Midbrain (tissue), 1 donor: ENCODE measurements at regions not wholly inside any gene's neighbourhood (a gene's known extent, or its start where the extent isn't known, plus 50 kb on each side); places are given as distances from the start of the nearest gene placed in this dataset.
"Not testable (repeated sequence)": the region's sequence is repeated elsewhere in the genome, so short reads cannot be mapped to it uniquely, and the experiment has no call there.

Source experiments
- DNase-seq: peaks from one replicate; lab custom pipeline; 2025; lab: John Stamatoyannopoulos, UW

DNA sequence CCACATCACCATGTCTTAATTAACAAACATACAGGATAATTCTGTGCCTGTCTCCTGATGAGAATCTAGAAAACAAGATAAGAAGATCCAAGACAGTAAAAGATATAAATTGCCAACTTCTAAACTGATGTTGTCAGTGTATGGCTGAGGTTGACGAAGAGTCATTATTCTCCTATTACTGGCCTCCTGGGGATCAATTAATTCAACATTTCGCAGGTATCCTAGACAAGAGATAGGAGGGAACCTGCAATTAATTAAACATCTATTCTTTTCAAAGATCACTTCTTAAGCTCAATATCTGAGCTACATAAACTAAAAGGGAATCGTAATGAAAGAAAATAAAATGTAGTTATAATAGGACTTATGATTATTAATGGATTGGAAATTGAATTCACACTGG, 232.0 kb upstream of the GRIA1 start:
- no peak for DNase-seq

DNA sequence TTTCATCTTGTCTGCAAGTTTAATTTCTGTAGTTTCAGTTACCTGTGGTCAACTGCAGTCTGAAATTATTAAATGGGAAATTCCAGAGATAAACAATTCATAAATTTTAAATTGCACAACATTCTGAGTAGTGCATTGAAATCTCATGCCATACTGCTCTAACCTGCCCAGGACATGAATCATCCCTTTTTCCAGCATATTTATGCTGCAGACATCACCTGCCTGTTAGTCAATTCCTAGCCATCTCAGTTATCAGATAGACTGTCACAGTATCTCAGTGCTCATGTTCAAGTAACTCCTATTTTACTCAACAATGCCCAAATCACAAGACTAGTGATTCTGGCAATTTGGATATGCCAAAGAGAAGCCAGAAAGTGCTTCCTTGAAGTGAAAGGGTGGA, 223.0 kb upstream of the GRIA1 start:
- DNase-seq = no peak

DNA sequence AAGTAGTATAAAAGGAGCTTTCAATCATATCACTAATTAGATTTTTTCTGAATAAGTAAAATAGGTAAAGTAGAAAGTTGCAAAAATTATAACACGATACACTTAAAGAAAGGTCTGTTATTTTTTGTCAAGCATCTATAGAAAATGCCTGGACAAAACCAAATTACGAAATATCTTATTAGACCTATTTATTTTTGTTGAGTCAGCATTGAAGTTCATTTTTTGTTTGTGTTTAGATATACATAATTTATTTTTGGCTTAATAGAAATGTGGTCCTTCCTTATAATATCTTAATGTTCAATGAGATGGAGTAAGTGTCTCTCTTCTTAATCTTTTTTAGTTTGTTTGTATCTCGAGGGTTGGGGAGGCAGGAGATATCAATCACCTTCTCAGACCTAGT, 214.8 kb upstream of the GRIA1 start:
- no peak for DNase-seq

DNA sequence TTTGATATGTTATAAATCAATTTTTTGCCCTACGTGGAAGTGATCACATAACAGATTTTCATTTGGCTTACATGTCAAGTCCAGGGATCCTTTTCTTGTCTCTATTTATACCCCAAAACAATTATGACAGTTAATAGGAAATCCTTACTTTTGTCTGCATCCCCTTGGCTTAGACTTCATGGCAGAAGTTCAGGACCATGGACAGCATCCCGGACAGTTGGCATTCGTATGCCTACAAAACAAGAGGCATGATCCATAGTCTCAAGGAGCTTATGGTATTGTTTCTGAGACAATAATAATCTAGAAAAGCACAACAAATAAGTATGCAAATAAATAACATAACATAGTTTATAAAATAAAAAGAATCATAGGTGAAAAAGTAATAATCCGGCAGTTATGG, 214.3 kb upstream of the GRIA1 start:
- DNase-seq = peak; percentile 5

DNA sequence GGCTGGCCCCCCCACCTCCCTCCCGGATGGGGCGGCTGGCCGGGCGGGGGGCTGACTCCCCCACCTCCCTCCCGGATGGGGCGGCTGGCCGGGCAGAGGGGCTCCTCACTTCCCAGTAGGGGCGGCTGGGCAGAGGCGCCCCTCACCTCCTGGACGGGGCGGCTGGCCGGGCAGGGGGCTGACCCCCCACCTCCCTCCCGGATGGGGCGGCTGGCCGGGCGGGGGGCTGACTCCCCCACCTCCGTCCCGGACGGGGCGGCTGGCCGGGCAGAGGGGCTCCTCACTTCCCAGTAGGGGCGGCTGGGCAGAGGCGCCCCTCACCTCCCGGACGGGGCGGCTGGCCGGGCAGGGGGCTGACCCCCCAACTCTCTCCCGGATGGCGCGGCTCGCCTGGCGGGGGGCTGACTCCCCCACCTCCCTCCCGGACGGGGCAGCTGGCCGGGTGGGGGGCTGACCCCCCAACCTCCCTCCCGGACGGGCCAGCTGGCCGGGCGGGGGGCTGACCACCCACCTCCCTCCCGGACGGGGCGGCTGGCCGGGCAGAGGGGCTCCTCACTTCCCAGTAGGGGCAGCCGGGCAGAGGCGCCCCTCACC, 194.1 kb upstream of the GRIA1 start:
- not testable (repeated sequence) for DNase-seq

DNA sequence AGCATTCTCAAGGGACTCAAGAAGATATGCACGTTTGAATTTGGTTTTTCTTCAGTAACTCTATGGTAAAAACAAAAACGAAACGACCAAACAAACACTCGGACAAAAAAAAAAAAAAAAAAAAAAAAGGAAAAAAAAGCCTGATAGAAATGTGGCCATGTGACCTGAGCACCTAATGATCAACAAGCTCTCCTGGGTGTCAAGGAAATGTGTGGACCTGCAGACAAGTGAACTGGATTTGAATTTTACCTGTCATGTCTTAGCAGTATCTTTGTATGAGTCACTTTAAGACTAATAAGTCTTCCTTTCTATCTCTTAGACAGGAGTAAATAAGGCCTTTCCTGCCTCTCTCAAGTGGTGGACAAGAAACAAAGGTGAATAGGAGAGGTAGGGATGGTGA, 190.6 kb upstream of the GRIA1 start:
- DNase-seq = no peak

DNA sequence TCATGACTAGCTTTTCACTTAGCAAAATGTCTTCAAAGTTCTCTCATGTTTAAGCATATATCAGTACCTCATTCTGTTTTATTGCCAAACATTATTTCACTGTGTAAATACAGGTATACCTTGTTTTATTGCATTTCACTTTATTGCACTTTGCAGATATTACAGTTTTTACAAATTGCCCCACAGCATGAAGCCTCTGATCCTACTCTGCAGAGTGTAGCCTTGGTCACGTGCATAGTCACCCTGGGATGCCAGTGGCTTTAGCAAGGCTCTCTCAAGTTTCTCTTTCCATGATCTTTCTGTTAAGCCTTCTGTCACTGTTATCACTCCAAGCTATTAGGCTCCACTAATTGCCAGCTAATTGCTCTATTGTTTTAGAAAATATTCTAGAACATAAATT, 182.2 kb upstream of the GRIA1 start:
- no peak for DNase-seq

DNA sequence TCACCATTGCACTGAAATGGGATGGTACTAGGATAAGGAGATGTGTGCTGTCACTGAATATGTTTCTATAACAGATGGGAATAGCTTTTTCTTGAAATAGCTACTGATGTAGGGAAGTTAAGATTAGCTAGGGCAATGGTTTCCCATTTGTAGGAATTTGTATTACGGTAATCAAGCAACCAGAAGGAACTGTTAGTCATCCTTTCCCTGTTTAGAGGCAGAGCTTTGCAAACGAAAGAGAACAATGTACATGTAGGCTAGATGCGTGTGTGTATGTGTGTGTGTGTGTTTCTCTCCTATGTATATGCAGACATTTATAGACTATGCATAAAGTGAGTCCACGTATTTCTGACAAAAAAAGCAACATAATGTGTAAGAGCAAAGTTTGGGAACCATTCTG, 171.9 kb upstream of the GRIA1 start:
- DNase-seq = no peak

DNA sequence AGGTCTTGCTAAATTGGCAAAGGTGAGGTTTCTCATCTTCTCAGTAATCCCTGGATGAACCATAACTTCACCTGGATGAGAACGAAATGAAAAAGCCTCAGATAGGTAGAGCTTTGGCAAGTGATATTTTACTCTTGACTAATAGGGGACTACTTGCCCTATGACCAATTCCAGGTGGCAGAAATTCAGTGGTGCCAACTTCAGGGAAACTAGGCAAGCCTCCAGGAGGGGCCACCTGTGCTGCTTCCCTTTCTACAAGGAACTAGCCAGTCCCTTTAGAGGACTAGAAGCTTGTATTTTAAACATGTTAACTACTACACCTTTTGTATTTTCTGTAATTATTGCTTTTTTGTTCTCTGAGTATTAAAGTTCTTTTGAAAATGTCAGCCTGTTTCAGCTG, 169.0 kb upstream of the GRIA1 start:
- DNase-seq = no peak

DNA sequence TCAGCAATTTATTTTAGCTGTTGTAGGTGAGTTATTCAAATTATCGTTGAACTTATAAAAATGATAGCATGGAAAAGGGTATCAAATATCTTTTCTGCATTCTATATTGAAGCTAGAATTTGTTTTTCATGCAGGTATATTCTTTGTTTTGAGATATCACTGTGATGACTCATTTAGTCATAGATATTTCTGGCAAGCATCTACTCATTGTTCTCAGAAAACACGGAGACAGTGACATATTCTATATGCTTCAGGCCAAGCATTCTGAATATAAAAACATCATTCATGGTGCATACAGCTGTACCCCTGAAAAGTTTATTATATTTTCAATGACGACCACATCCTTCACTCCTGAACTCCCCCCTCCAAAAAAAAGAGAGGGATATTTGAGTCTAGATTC, 150.3 kb upstream of the GRIA1 start:
- no peak for DNase-seq

DNA sequence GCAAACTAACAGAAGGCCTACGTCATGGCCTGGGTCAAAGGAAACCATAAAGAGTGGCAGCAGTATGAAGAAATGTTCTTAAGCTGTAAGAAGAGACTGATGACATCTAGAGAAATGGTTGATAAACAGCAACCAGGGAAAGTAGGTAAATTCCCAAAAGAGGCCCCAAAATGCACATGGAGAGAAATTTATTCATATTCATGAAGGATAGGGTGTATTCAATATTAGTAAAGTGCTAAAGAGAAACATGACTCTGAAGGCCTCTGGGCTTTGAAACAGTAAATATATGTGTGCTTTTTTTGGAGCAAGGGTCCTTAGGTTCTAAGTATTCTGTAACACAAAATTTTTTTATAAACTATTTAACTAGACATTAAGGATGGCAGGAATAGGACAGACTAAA, 149.7 kb upstream of the GRIA1 start:
- no peak for DNase-seq

DNA sequence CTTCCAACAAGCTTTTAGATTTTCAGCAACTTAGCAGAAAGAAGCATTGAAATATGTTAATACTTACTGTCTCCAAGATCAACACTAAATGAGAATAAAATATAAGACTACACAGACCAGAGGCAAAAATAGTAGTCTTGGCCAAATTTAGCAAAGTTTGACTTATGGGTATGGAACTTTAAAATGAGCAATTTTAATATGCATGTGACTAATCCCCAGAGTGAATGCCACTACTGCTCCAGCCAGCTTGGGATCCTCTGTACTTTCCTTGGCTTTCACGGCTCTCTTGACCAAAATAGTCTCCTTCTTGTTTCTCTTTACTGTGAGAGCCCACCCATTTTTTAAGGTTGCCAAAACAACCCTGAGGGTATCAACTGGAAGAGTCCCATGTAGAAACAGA, 148.0 kb upstream of the GRIA1 start:
- no peak for DNase-seq

DNA sequence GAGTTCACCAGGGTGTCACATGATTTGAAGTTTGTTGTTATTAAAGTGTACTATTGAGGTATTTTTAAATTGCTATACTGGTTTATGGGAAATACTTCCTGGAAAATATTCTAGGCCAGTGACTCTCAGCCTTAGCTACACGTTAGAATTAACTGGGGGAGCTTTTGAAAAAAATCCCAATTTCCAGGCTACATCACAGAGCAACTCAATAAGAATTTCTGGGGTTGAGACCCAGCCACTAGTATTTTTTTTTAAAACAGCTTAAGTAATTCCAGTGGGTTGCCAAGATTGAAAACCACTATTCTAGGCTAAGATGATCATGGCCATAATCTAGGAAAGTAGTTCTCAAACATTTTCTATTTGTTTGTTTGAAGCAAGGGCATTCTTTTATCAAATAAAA, 142.9 kb upstream of the GRIA1 start:
- no peak for DNase-seq

DNA sequence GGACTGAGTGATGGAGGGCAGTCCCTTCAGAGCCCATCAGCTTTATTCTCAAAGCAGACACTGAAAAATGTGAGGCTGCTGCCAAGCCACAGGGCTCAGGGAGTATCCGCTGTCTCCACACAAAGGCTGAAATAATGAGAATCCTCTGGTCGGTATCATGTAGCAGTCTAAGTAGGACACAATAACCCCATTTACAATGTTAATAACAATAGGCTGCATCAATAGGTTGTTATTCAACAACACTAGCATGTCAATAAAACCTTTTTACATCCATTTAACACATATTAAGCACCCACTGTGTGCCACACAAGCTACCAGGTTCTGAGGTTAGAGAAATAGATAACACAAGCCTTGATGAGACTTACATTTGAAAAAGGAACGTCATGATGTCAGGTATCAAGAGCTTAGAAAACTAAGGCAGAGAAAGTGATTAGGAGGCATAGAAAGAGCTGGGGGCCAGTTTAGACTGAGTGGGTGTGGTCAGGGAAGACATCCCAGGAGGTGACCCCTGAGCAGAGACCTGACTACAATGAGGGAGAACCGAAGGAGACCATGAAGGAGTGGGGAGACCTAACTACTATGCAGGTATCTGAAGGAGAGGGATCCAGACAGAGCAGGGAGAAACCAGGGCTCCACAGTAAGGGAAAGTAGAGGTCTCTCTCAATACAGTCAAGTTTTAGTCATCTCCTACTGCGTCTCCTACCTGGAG, 140.1 kb upstream of the GRIA1 start:
- DNase-seq = no peak

DNA sequence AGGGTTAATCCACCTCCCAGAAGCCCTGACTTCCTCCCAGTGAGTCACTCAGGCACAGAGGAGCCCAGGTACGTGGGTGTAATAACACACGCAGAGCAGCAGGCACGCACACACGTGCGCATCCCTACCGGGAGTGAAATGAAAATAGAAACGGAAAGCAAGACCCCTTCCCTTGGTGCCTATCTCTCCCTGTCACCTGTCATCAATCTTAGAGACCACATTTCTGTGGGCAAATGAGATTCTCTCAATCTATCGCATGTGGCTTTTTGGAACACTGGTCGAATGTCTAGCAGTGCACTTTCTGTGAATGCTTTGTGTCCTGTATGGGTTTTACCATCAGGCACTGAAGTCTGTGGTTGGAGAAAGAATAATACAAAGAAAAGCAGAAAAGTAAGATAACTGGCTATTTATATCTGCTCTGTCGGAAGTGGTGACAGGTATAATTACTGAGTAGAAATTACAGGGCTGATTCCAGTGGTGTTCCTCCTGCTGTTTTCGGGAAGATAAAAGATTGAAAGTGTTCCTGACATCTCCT, 137.7 kb upstream of the GRIA1 start:
- no peak for DNase-seq

DNA sequence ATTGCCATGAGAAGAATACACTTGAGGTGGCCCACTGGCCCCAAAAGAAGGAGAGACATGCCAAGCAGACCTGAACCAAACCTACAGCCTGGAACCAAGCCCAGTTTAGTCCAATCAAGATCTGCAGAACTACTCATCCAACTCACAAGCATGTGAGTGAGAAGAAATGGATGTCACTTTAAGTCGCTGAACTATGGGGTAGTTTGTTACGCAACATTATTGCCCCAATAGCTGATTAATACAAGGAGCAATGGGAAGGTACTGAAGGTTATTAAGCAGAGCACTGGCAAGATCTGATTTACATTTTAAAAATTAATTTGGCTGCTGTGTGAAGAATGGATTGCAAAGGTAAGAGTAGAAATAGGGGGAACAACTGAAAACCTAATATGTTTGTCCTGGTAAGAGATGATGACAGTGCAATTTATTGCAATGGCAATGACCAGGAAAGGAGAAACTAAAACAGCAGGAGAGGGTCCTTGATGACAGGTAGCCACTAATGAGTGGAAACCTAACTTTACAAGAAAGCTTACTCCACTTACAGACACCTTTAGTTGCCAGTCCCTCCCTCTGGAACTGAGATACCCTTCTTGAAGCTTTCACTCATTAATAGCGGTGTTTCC, 132.9 kb upstream of the GRIA1 start:
- DNase-seq = no peak

DNA sequence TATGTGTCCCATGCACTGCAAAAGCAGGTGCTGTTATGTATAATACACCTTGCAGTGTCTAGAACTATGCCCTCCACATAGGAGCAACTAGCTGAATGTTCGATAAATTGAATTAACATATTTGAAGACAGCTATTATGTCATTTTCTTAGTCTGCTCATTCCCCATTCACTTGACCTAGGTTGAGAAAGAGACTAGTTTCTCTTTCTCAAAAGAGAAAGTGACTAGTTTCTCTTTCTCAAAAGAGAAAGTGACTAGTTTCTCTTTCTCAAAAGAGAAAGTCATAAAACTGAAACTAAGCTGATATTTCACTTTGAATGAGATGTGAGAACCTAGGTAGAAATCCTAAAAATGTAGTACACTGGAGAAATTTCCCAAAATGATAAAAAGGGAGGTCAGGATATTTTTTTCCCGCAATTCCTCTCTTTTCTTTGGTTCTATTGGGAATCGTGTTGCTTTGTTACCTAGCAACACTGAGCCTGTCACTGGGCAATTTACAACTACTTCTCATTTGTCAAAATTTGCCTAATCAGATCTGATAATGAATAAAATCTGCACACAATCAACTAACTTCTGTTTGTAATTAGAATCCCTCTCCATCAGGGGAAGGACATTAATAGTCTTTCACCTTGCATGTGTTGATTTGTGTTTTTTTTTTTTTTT, 132.0 kb upstream of the GRIA1 start:
- DNase-seq = no peak

DNA sequence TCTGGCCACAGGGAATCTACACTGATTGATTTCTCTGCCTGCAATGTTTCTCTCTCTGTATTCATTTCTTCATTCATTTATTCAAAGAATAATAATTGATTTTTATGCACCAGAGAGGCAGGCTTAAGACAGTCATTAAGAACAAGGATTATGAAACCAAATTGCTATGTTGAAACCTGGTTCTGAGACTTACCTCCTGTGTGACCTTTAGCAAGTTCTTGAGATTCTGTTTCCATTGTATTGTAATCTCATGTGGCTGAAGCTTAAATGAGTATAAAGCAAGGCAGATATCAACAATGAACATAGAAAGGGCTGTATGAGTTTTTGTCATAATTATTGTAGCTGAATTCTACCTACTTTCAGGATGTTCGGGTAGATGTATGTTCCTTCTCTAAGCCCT, 129.6 kb upstream of the GRIA1 start:
- no peak for DNase-seq

DNA sequence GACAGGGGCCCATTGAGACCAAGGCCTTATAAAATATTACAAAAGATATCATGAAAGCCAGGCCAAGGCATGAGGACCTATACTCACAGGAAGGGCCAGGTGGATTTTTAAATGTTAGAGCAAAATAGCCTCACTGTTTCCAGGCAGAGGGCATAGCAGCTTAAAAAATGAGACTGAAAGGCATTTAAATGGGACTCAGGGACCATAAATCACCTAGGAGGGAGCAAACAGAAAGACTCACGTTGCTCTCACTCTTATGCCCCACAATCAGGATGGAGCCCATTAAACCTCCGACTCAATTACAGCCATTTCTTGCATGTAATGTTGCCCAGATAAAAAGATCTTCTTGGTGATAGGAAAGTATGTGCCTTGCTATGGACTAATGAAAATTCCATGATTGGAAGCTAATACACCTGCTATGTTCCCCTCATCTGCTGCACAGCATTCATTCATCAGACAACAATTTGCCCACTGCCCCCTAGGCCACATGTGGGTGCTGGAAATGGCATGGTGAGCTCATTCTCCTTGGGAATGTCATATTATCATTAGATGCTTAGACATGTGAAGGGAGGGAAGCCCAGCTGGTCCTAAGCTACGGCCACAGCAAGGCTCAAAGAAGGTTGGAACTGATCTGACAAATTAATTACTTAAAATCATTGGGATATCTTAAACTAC, 128.6 kb upstream of the GRIA1 start:
- no peak for DNase-seq

DNA sequence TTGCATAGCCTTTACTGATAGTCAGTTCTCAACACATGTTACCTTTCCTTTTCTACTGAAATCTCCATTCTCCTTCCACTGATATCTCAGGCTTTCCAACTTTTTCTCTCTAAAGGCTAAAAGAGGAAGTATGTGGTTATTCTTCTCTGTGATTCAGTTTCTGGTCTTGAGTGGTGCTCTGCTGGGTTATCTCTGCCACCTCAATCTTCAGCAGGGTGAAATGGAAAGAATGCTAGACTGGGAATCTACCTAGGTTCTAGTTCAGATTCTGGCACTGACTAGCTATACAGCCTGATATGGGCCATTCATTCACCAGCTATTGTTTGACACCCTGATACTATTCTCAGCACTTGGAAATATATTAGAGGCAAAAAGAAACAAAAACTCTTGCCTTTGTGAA, 124.9 kb upstream of the GRIA1 start:
- DNase-seq = no peak

DNA sequence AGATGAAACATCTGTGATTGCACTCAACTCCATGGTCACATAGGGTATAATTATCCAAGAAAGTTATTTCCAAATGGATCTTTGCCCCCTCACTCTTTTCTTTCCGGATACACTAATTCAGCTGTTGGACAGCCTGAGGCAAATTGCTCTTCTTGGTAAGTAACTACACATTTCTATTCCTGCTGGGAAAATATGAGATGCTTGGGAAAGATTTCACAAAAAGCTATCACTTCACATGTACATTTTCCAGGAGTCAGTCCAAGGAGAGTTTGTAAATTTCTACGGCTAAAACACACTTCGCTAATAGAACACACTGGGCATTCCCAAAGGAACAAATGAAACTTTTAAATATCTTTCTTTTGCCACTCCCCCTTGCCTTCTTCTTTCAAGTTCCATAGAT, 123.0 kb upstream of the GRIA1 start:
- no peak for DNase-seq

DNA sequence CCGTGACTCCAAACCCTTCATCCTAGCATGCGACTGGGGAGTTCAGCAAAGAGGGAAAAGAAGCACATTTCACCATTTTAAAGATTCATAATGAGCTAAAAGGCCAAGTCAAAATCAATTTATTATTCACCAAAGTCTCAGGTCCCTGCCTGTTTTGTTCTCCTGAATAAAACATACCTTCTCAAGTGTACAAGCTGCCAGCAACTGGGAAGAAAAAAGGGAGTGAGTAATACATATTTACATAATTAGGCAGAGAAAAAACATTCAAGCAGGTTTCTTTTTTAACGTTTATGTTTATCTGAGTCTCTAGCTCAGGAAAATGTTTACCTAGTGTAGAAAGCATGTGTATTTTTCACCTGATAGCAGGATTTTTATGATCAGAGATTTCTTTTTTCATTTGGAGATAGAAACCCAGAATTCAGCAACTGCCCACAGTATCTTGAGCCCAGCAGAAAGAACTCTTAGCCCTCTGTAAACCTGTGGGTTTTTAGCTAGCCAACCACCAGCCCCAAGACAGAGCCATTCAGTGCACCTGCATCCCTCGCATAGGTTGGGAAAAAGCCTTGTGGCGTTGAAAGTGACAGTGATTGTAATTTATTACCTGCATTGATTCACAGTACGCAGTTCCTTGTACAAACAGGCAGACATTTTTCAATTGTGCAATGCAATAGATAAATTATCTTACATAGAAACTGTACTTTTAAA, 117.9 kb upstream of the GRIA1 start:
- no peak for DNase-seq
